A673 (cell line): ENCODE measurements at regions not wholly inside any gene's neighbourhood (a gene's known extent, or its start where the extent isn't known, plus 50 kb on each side); places are given as distances from the start of the nearest gene placed in this dataset.

Source experiments
- BruUV-seq: library from RNA; stranded (reverse); fragments of 400-500 nt; replicated peaks from 2 replicates; lab custom pipeline; 2021; lab: Mats Ljungman, UMichigan
- CTCF ChIA-PET: fragments of 300-600 bp; sonication (Branson Sonifier 250); formaldehyde crosslinking; loops from one replicate; lab custom pipeline; 2022; ENCODE audit warnings: antibody characterized with exemption; lab: Charles Lee
- POLR2A ChIA-PET: fragments of 300-600 bp; sonication (Branson Sonifier 250); formaldehyde crosslinking; loops from one replicate; lab custom pipeline; 2022; ENCODE audit warnings: antibody characterized with exemption; ENCODE audit not compliant: low non-redundant PET; lab: Charles Lee
- DNase-seq: peaks from one replicate; pipeline ENCODE4 v3.0.0-alpha.2; 2015; ENCODE audit warnings: low spot score
- H3K27ac ChIP-seq: fragments of 200-600 bp; sonication (generic); 2 replicates; pipeline ENCODE4 v1.5.1; 2016; ENCODE audit warnings: mixed run types, low read depth, mild to moderate bottlenecking, mixed read lengths, antibody characterized with exemption, low read length; ENCODE audit not compliant: poor library complexity, severe bottlenecking
- H3K27me3 ChIP-seq: fragments of 200-600 bp; sonication (generic); replicated peaks from 2 replicates; pipeline ENCODE4 v1.6.1; 2017; ENCODE audit warnings: mixed run types, low read depth, mild to moderate bottlenecking, mixed read lengths, antibody characterized with exemption, low read length; ENCODE audit not compliant: insufficient read depth, poor library complexity
- H3K36me3 ChIP-seq: fragments of 200-600 bp; sonication (generic); 2 replicates; pipeline ENCODE4 v1.6.1; 2016; ENCODE audit warnings: mixed run types, mild to moderate bottlenecking, mixed read lengths, antibody characterized with exemption, low read length; ENCODE audit not compliant: insufficient read depth, poor library complexity, severe bottlenecking
- H3K4me1 ChIP-seq: fragments of 200-600 bp; sonication (generic); 2 replicates; pipeline ENCODE4 v1.6.1; 2017; ENCODE audit warnings: mixed run types, mild to moderate bottlenecking, mixed read lengths, antibody characterized with exemption, low read length; ENCODE audit not compliant: insufficient read depth, poor library complexity, severe bottlenecking
- H3K4me3 ChIP-seq: fragments of 200-600 bp; sonication (generic); 2 replicates; pipeline ENCODE4 v1.5.1; 2016; ENCODE audit warnings: low read depth, mixed run types, mild to moderate bottlenecking, mixed read lengths, low read length; ENCODE audit not compliant: poor library complexity, severe bottlenecking
- H3K9me3 ChIP-seq: fragments of 200-600 bp; sonication (generic); 2 replicates; pipeline ENCODE4 v1.6.1; 2016; ENCODE audit warnings: mixed run types, low read depth, mild to moderate bottlenecking, mixed read lengths, antibody characterized with exemption, low read length; ENCODE audit not compliant: poor library complexity, severe bottlenecking
- CTCF ChIP-seq: fragments of 300-800, 200-600 bp; sonication (generic); conservative IDR thresholded peaks from 2 replicates; pipeline ENCODE4 v1.5.1; 2017; ENCODE audit warnings: low read depth, mild to moderate bottlenecking, antibody characterized with exemption, low read length, moderate library complexity, mixed read lengths
- EZH2 ChIP-seq: fragments of 200-600 bp; sonication (generic); IDR thresholded peaks from 2 replicates; pipeline ENCODE4 v1.6.1; 2017; ENCODE audit warnings: borderline replicate concordance, low read depth, mild to moderate bottlenecking, mixed read lengths, antibody characterized with exemption, low read length; ENCODE audit not compliant: poor library complexity, severe bottlenecking
- intact Hi-C: fragments of 100-400 bp; cut with micrococcal nuclease; formaldehyde crosslinking; loops from one replicate; pipeline ENCODE4 v1.10.0; 2022; ENCODE audit not compliant: unreplicated experiment

- TF ChIP-seq CTCF = no peak
- no peak for TF ChIP-seq EZH2
- Histone ChIP-seq H3K4me3 (no peak overlapping the region), H3K27me3 (no peaks in the 10 kb centered on the region), H3K4me1 (no peaks in the 10 kb centered on the region), H3K36me3 (no peaks in the 10 kb centered on the region), H3K9me3 (no peaks in the 10 kb centered on the region), H3K27ac (no peak overlapping the region)
- no TSS peak for BruUV-seq
- DNase-seq = no peak
- intact Hi-C loops = no loop called here
- POLR2A ChIA-PET = no interaction called here
- CTCF ChIA-PET = no interaction called here
These were observed 236.3 kb downstream of the FOXD2 start for GRCh38 chr1:47674189-47674588.

GRCh38 chr1:47675047-47675675 lies 237.3 kb downstream of the FOXD2 start:
- ChIA-PET CTCF (interaction anchor here (0.6 kb wide), 1 partner anchor 55 kb away, joined by 3 read pairs; no protein-coding TSS in a partner anchor), POLR2A (no interaction called here)
- H3K9me3 ChIP-seq = no peaks in the 10 kb centered on the region
- BruUV-seq = no TSS peak
- DNase-seq = no peak
- no peaks in the 10 kb centered on the region for H3K4me1 ChIP-seq
- 0 out of 2 replicates have a peak, but pooled peaks have one; percentile 11 for TF ChIP-seq CTCF
- no peak for TF ChIP-seq EZH2
- intact Hi-C loops = no loop called here
- no peak overlapping the region for H3K4me3 ChIP-seq
- no peaks in the 10 kb centered on the region for H3K36me3 ChIP-seq
- H3K27ac ChIP-seq = no peak overlapping the region
- H3K27me3 ChIP-seq = no peaks in the 10 kb centered on the region

- Histone ChIP-seq H3K4me1 (no peaks in the 10 kb centered on the region), H3K4me3 (no peak overlapping the region), H3K27ac (no peak overlapping the region), H3K36me3 (no peaks in the 10 kb centered on the region), H3K27me3 (no peaks in the 10 kb centered on the region), H3K9me3 (no peaks in the 10 kb centered on the region)
- ChIA-PET POLR2A (no interaction called here), CTCF (no interaction called here)
- DNase-seq = no peak
- intact Hi-C loops = no loop called here
- BruUV-seq = no TSS peak
- TF ChIP-seq EZH2 (no peak), CTCF (no peak)
These were observed 237.9 kb downstream of the FOXD2 start for GRCh38 chr1:47675721-47676120.
